ENCODE measurements at regions not wholly inside any gene's neighbourhood (a gene's known extent, or its start where the extent isn't known, plus 50 kb on each side); places are given as distances from the start of the nearest gene placed in this dataset.

- no peak for TF ChIP-seq CTCF (IDR thresholded peaks at IDR 0.05; ENCODE audit: extremely low read depth, insufficient read depth, missing control alignments)
- no peak for DNase-seq (ENCODE audit: low spot score)
- in situ Hi-C loops (cut with MboI; ENCODE audit: low pct_unique_long_range_greater_than_20kb, low sequenced_read_pairs, unreplicated experiment): no loop called here
These were observed 83.2 kb downstream of the MANEA start for GRCh38 chr6:95660544-95660943.

- no peak for DNase-seq (ENCODE audit: low spot score)
- no peak for TF ChIP-seq CTCF (IDR thresholded peaks at IDR 0.05; ENCODE audit: extremely low read depth, insufficient read depth, missing control alignments)
- in situ Hi-C loops (cut with MboI; ENCODE audit: low pct_unique_long_range_greater_than_20kb, low sequenced_read_pairs, unreplicated experiment): no loop called here
These were observed 92.7 kb downstream of the MANEA start for GRCh38 chr6:95670011-95670463.

- no peak for TF ChIP-seq CTCF (IDR thresholded peaks at IDR 0.05; ENCODE audit: extremely low read depth, insufficient read depth, missing control alignments)
- DNase-seq (ENCODE audit: low spot score): no peak
- in situ Hi-C loops (cut with MboI; ENCODE audit: low pct_unique_long_range_greater_than_20kb, low sequenced_read_pairs, unreplicated experiment): no loop called here
These were observed 98.8 kb downstream of the MANEA start for GRCh38 chr6:95676011-95676628.

- in situ Hi-C loops (cut with MboI; ENCODE audit: low pct_unique_long_range_greater_than_20kb, low sequenced_read_pairs, unreplicated experiment): no loop called here
- TF ChIP-seq CTCF (IDR thresholded peaks at IDR 0.05; ENCODE audit: extremely low read depth, insufficient read depth, missing control alignments): no peak
These were observed 102.6 kb downstream of the MANEA start for GRCh38 chr6:95679981-95680380.

GRCh38 chr6:95681736-95682135 is 104.4 kb downstream of the MANEA start:
- no peak for TF ChIP-seq CTCF (IDR thresholded peaks at IDR 0.05; ENCODE audit: extremely low read depth, insufficient read depth, missing control alignments)
- in situ Hi-C loops (cut with MboI; ENCODE audit: low pct_unique_long_range_greater_than_20kb, low sequenced_read_pairs, unreplicated experiment): no loop called here
- DNase-seq (ENCODE audit: low spot score): no peak

More at GRCh38 chr6:95679981-95680380, 102.6 kb downstream of the MANEA start:
- no peak for DNase-seq (ENCODE audit: low spot score)

- no peak for DNase-seq (ENCODE audit: low spot score)
- no peak for TF ChIP-seq CTCF (IDR thresholded peaks at IDR 0.05; ENCODE audit: extremely low read depth, insufficient read depth, missing control alignments)
- in situ Hi-C loops (cut with MboI; ENCODE audit: low pct_unique_long_range_greater_than_20kb, low sequenced_read_pairs, unreplicated experiment): no loop called here
These were observed 105.1 kb downstream of the MANEA start for GRCh38 chr6:95682476-95682875.
